Suprapubic skin (tissue), 4 donors: ENCODE measurements at regions not wholly inside any gene's neighbourhood (a gene's known extent, or its start where the extent isn't known, plus 50 kb on each side); places are given as distances from the start of the nearest gene placed in this dataset.

Source experiments
- DNase-seq, 2 donors: peaks; one replicate each; pipeline ENCODE4 v3.0.0-alpha.2; 2019; ENCODE audit warnings: low spot score in 2 of 2
- H3K27ac ChIP-seq: fragments of 200-600 bp; sonication (generic); one replicate; pipeline ENCODE4 v1.5.1; 2019
- H3K27me3 ChIP-seq: fragments of 200-600 bp; sonication (generic); one replicate; pipeline ENCODE4 v1.5.1; 2019
- H3K36me3 ChIP-seq: fragments of 200-600 bp; sonication (generic); one replicate; pipeline ENCODE4 v1.5.1; 2019
- H3K4me1 ChIP-seq: fragments of 200-600 bp; sonication (generic); one replicate; pipeline ENCODE4 v1.5.1; 2019
- H3K4me3 ChIP-seq: fragments of 200-600 bp; sonication (generic); one replicate; pipeline ENCODE4 v1.5.1; 2019; ENCODE audit warnings: mild to moderate bottlenecking
- H3K9me3 ChIP-seq: fragments of 200-600 bp; sonication (generic); one replicate; pipeline ENCODE4 v1.5.1; 2019
- EP300 ChIP-seq: sonication (generic); formaldehyde crosslinking; IDR thresholded peaks from one replicate; pipeline ENCODE4 v1.6.1; 2017; ENCODE audit warnings: antibody characterized with exemption
- POLR2A ChIP-seq, 2 donors: fragments of 450-650 bp; IDR thresholded peaks; one replicate each; pipeline ENCODE4 v1.6.1; 2017; ENCODE audit warnings: antibody characterized with exemption in 2 of 2, mild to moderate bottlenecking in 2 of 2, moderate library complexity in 2 of 2
- POLR2AphosphoS5 ChIP-seq, 3 donors: sonication (generic); formaldehyde crosslinking; IDR thresholded peaks; one replicate each; pipeline ENCODE4 v1.6.1; 2017; ENCODE audit warnings: antibody characterized with exemption in 3 of 3
- WGBS: methylation state at CpG from one replicate; pipeline ENCODE4 v1.1.5; 2018; 5-methylcytosine and 5-hydroxymethylcytosine counted together
- TF ChIP-seq, protein P1 (sequence below), 2 donors: fragments of 200-600 bp in 1 of 2; fragments of 450-650 bp in 1 of 2; sonication (generic) in 1 of 2; IDR thresholded peaks; one replicate each; pipeline ENCODE4 v1.5.1; 2016 to 2019; ENCODE audit warnings: antibody characterized with exemption in 2 of 2, mild to moderate bottlenecking in 1 of 2, moderate library complexity in 1 of 2

DNA sequence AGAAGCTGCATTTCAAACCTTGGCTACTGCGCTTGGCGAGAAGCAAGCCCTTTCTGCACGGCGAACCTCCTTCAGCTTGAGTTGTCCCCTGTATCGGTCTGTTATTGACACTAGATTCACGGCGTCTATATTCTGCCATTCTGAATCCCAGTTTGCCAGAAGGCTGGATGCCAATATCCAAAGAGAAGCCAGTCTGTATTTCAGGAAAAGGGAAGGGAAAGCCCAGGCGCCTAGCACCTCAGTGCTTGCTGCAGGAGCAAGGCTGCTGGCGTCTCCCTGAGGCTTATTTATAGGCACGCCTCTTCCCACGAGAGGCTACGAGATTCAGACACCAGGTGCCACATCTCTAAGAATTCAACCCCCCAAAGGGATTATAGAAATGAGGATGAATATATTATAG lies 89.6 kb upstream of the CDH4 start:
- no peaks in the 10 kb centered on the region for H3K4me1 ChIP-seq
- DNase-seq = no peak
- TF ChIP-seq POLR2AphosphoS5 (IDR thresholded peaks at IDR 0.05) (no peak), EP300 (no peak), POLR2A (IDR thresholded peaks at IDR 0.05) (no peak)
- TF ChIP-seq, protein P1, sequence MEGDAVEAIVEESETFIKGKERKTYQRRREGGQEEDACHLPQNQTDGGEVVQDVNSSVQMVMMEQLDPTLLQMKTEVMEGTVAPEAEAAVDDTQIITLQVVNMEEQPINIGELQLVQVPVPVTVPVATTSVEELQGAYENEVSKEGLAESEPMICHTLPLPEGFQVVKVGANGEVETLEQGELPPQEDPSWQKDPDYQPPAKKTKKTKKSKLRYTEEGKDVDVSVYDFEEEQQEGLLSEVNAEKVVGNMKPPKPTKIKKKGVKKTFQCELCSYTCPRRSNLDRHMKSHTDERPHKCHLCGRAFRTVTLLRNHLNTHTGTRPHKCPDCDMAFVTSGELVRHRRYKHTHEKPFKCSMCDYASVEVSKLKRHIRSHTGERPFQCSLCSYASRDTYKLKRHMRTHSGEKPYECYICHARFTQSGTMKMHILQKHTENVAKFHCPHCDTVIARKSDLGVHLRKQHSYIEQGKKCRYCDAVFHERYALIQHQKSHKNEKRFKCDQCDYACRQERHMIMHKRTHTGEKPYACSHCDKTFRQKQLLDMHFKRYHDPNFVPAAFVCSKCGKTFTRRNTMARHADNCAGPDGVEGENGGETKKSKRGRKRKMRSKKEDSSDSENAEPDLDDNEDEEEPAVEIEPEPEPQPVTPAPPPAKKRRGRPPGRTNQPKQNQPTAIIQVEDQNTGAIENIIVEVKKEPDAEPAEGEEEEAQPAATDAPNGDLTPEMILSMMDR (IDR thresholded peaks at IDR 0.05) = no peak
- no peaks in the 10 kb centered on the region for H3K9me3 ChIP-seq
- no peaks in the 10 kb centered on the region for H3K36me3 ChIP-seq
- H3K27me3 ChIP-seq = peaks cover 20% of the 10 kb centered on the region
- H3K27ac ChIP-seq = no peak overlapping the region
- 51% methylated on average over 12 of the region's 12 CpGs for WGBS
- H3K4me3 ChIP-seq = no peak overlapping the region

DNA sequence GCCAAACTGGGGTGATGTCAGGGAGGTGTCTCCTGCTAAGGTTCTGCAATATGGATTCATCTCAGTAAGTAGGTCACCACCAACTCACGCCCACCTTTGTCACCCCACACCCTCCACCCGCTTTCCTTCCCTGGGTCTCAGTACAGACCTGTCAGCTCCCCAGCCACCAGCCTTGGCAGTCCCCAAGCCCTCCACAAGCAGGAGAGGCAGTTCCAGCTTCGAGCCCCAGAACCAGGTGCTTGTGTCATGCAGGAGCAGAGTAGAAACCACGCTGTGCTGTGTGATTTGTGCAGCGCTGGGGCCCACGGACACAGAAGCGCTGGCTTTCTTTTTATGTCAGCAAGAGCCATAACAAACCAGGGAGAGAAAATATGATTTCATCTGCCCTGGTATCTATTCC lies 89.0 kb upstream of the CDH4 start:
- WGBS = 75% methylated on average over 7 of the region's 7 CpGs

DNA sequence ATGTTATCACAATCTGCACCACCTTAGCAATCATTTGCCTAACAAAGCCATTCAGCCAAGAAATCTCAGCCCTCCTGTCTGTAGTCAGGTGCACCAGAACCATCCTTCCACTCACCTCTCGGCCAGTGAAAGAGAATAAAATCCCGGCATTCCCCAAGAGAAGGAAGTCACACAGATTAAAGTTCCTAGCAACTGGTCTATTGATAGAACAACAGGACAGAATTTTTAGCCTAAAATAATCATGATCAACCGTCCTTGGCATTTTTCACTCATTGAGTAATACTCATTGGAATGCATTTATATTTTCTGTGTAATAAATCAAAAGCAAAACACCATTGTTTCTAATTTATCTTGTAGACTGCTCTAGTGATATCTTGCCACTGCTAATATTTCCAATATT lies 85.7 kb upstream of the CDH4 start:
- Histone ChIP-seq H3K36me3 (no peaks in the 10 kb centered on the region), H3K27ac (no peak overlapping the region), H3K4me3 (no peak overlapping the region), H3K4me1 (no peaks in the 10 kb centered on the region), H3K9me3 (no peaks in the 10 kb centered on the region), H3K27me3 (peaks cover 19% of the 10 kb centered on the region)
- 24% methylated on average over 3 of the region's 3 CpGs for WGBS
- no peak for TF ChIP-seq POLR2AphosphoS5 (IDR thresholded peaks at IDR 0.05)
- TF ChIP-seq, protein P1 (IDR thresholded peaks at IDR 0.05) = no peak
- TF ChIP-seq POLR2A (IDR thresholded peaks at IDR 0.05) = no peak
- no peak for TF ChIP-seq EP300
- no peak for DNase-seq

More for the DNA sequence above, 89.0 kb upstream of the CDH4 start:
- peaks cover 20% of the 10 kb centered on the region for H3K27me3 ChIP-seq
- H3K36me3 ChIP-seq = no peaks in the 10 kb centered on the region
- TF ChIP-seq, protein P1 (IDR thresholded peaks at IDR 0.05) = no peak
- TF ChIP-seq EP300 = no peak
- no peaks in the 10 kb centered on the region for H3K4me1 ChIP-seq
- no peak overlapping the region for H3K27ac ChIP-seq
- no peak for DNase-seq
- no peak overlapping the region for H3K4me3 ChIP-seq
- H3K9me3 ChIP-seq = no peaks in the 10 kb centered on the region

GRCh38 chr20:61168605-61169004 lies 83.5 kb upstream of the CDH4 start:
- peaks cover 11% of the 10 kb centered on the region for H3K27me3 ChIP-seq
- no peaks in the 10 kb centered on the region for H3K9me3 ChIP-seq
- H3K4me1 ChIP-seq = no peaks in the 10 kb centered on the region
- no peak for DNase-seq
- TF ChIP-seq POLR2AphosphoS5 (IDR thresholded peaks at IDR 0.05) (no peak), EP300 (no peak), POLR2A (IDR thresholded peaks at IDR 0.05) (no peak)
- TF ChIP-seq, protein P1 (IDR thresholded peaks at IDR 0.05) = no peak
- no peaks in the 10 kb centered on the region for H3K36me3 ChIP-seq
- no peak overlapping the region for H3K4me3 ChIP-seq
- 57% methylated on average over 8 of the region's 8 CpGs for WGBS
- H3K27ac ChIP-seq = no peak overlapping the region

DNA sequence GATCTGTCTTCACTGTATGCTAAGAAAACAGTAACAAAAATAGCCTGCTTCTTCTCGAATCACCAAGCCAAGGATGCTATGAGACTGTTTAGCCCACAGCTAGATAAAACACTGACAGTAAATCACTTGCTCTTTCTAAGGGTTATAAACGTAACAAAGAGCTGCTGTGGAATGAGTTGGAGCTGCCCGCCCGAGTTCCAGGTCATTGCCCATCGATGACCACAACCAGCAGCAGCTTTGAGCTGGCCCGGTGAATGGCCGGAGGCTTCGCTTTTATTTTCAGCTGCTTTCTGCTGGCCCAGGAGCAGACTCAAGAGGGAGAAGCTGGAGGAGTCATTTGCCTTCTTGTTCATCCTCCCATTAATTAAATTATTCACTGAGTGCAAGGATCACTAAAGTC lies 82.2 kb upstream of the CDH4 start:
- whole genome bisulfite sequencing = 52% methylated on average over 8 of the region's 8 CpGs
- no peak for DNase-seq
- Histone ChIP-seq H3K27me3 (peaks cover 11% of the 10 kb centered on the region), H3K4me3 (no peak overlapping the region), H3K27ac (no peak overlapping the region), H3K36me3 (no peaks in the 10 kb centered on the region), H3K9me3 (no peaks in the 10 kb centered on the region), H3K4me1 (no peaks in the 10 kb centered on the region)
- TF ChIP-seq POLR2A (IDR thresholded peaks at IDR 0.05) = no peak
- no peak for TF ChIP-seq EP300
- TF ChIP-seq, protein P1 (IDR thresholded peaks at IDR 0.05) = no peak
